ENCODE measurements at regions not wholly inside any gene's neighbourhood (a gene's known extent, or its start where the extent isn't known, plus 50 kb on each side); places are given as distances from the start of the nearest gene placed in this dataset.
"Not testable (repeated sequence)": the region's sequence is repeated elsewhere in the genome, so short reads cannot be mapped to it uniquely, and the experiment has no call there.

GRCh38 chr17:54373970-54374369 is 526.7 kb upstream of the TOM1L1 start:
- H3K27ac Mint-ChIP-seq: no peak overlapping the region
- H3K4me3 Mint-ChIP-seq: no peak overlapping the region
- no peak for TF ChIP-seq CTCF (IDR thresholded peaks at IDR 0.05)
- no peaks in the 10 kb centered on the region for H3K4me1 Mint-ChIP-seq (ENCODE audit: low read depth)
- H3K9me3 Mint-ChIP-seq: peaks cover 51% of the 10 kb centered on the region
- DNase-seq: no peak
- H3K36me3 Mint-ChIP-seq (ENCODE audit: low read depth): no peaks in the 10 kb centered on the region; the same call in 1 of the 2 replicates
- no peaks in the 10 kb centered on the region; the same call in 1 of the 2 replicates for H3K27me3 Mint-ChIP-seq (ENCODE audit: insufficient read depth)

GRCh38 chr17:54376409-54376808 is 524.2 kb upstream of the TOM1L1 start:
- H3K27ac Mint-ChIP-seq; H3K4me1 Mint-ChIP-seq (ENCODE audit: low read depth); H3K36me3 Mint-ChIP-seq (ENCODE audit: low read depth); H3K4me3 Mint-ChIP-seq; DNase-seq; H3K27me3 Mint-ChIP-seq (ENCODE audit: insufficient read depth): not testable (repeated sequence)
- peaks cover 46% of the 10 kb centered on the region for H3K9me3 Mint-ChIP-seq

- no peaks in the 10 kb centered on the region for H3K27me3 Mint-ChIP-seq (ENCODE audit: insufficient read depth)
- no peak for TF ChIP-seq CTCF (IDR thresholded peaks at IDR 0.05)
- H3K36me3 Mint-ChIP-seq (ENCODE audit: low read depth): no peaks in the 10 kb centered on the region; the same call in 1 of the 2 replicates
- no peak overlapping the region for H3K4me3 Mint-ChIP-seq
- H3K4me1 Mint-ChIP-seq (ENCODE audit: low read depth): no peaks in the 10 kb centered on the region
- H3K27ac Mint-ChIP-seq: no peak overlapping the region
- no peak for DNase-seq
- H3K9me3 Mint-ChIP-seq: peaks cover 41% of the 10 kb centered on the region
Measured at GRCh38 chr17:54381482-54381881, 519.2 kb upstream of the TOM1L1 start.

GRCh38 chr17:54404259-54404658 is 496.4 kb upstream of the TOM1L1 start:
- DNase-seq: no peak
- H3K27me3 Mint-ChIP-seq (ENCODE audit: insufficient read depth): no peaks in the 10 kb centered on the region; the same call in 1 of the 2 replicates
- no peaks in the 10 kb centered on the region for H3K4me1 Mint-ChIP-seq (ENCODE audit: low read depth)
- H3K36me3 Mint-ChIP-seq (ENCODE audit: low read depth): no peaks in the 10 kb centered on the region
- peaks cover 51% of the 10 kb centered on the region for H3K9me3 Mint-ChIP-seq
- no peak for TF ChIP-seq CTCF (IDR thresholded peaks at IDR 0.05)
- no peak overlapping the region for H3K4me3 Mint-ChIP-seq
- no peak overlapping the region for H3K27ac Mint-ChIP-seq

- Mint-ChIP-seq H3K36me3 (ENCODE audit: low read depth) (no peaks in the 10 kb centered on the region), H3K27me3 (ENCODE audit: insufficient read depth) (no peaks in the 10 kb centered on the region; the same call in 1 of the 2 replicates), H3K4me3 (no peak overlapping the region), H3K4me1 (ENCODE audit: low read depth) (no peaks in the 10 kb centered on the region), H3K27ac (no peak overlapping the region), H3K9me3 (peaks cover 43% of the 10 kb centered on the region)
- no peak for TF ChIP-seq CTCF (IDR thresholded peaks at IDR 0.05)
- no peak for DNase-seq
Measured at GRCh38 chr17:54405826-54406225, 494.8 kb upstream of the TOM1L1 start.

GRCh38 chr17:54408731-54409130 is 491.9 kb upstream of the TOM1L1 start:
- DNase-seq: no peak
- Mint-ChIP-seq H3K27ac (no peak overlapping the region), H3K9me3 (peaks cover 43% of the 10 kb centered on the region), H3K4me1 (ENCODE audit: low read depth) (no peaks in the 10 kb centered on the region), H3K27me3 (ENCODE audit: insufficient read depth) (no peaks in the 10 kb centered on the region), H3K4me3 (no peak overlapping the region), H3K36me3 (ENCODE audit: low read depth) (no peaks in the 10 kb centered on the region)
- no peak for TF ChIP-seq CTCF (IDR thresholded peaks at IDR 0.05)
